Dermis blood vessel endothelial cell (primary cell): ENCODE measurements at regions not wholly inside any gene's neighbourhood (a gene's known extent, or its start where the extent isn't known, plus 50 kb on each side); places are given as distances from the start of the nearest gene placed in this dataset.
A peak's percentile ranks its signal among the peaks of the same experiment; 100 is the strongest.

ENCODE experiments used
- DNase-seq: peaks from one replicate; pipeline ENCODE4 v3.0.0; 2010

DNA sequence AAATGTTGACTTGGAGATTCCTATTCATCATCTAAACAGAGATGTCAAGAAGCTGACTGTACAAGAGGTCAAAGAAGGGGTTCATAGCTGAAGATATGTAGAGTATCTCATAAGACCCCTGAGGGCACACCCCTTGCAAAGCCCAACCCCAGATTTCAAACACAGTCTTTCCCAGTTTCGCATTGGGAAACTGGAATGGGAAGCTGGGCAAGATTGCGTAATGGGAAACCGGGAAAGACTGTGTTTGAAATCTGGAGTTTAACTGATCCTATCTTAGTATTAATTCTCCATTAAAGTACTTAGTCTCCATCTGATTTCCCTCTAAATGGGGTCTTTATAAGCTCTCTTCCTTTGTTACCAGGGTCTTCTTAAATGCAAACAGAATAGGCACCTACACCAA, 99.5 kb downstream of the FAM76B start:
- DNase-seq = no peak

- peak; percentile 58 for DNase-seq
Observed at GRCh38 chr11:95688501-95689222, 100.9 kb downstream of the FAM76B start.

DNA sequence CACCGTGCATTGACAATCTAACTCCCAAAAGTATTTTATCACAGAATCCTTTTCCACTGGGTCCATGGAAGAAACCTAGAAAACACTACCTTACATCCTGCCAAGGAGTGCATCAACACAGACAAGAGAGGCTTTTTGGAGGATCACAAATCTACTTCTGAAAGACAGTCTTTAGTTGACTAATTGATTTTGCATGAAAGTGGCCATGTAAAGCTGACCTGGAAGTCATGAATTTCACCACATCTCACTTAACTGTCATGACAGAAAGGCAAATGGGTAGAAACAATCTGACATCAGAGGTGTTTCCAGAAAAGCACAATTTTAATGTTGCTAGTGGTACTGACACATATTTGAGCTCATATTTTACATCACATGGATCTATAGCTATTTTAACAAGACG, 101.6 kb downstream of the FAM76B start:
- DNase-seq = no peak

DNA sequence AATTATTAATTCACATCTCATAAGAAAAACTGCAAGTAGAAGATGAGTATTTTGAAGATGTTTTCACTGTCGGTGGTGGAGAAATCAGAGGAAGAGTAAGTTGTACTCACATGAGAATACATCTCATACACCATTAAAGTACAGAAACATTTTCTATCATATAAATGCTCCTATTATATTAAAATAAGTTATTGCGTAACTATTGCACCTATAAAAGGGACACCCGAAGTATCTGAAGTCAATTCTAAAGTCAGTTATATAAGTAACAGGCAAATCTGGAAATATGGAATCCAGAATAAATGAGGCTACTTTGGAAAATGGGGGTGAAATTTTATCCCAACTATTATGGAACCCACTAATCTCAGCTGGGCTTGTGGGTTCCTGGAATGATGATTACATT, 103.3 kb downstream of the FAM76B start:
- DNase-seq = no peak

GRCh38 chr11:95684701-95685100, 104.9 kb downstream of the FAM76B start:
- DNase-seq = no peak

- no peak for DNase-seq
Observed at GRCh38 chr11:95684170-95684569, 105.4 kb downstream of the FAM76B start.

GRCh38 chr11:95682552-95682951, 107.0 kb downstream of the FAM76B start:
- DNase-seq = peak; percentile 92

GRCh38 chr11:95680169-95680929, 109.2 kb downstream of the FAM76B start:
- peak; percentile 23 for DNase-seq

GRCh38 chr11:95678988-95679387, 110.6 kb downstream of the FAM76B start:
- no peak for DNase-seq

DNA sequence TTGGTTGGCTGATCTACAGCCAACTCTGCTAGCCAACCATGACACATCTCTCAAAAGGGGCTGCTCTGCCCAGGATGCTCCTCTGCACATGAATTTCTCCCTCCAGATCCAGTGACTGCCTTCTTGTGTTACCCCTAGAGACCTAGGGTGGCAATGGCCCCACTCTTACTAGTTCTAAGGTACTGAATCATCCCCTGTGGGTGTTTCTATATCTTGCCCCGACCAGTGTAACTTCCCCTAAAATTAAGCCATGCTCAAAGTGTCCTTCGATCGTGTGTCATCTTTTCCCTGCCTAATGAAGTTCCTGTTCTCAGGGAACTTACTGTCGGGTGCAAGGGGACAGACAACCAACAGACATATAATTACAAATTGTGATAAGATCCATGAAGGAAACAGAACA, 113.3 kb downstream of the FAM76B start:
- no peak for DNase-seq

GRCh38 chr11:95675585-95675984, 114.0 kb downstream of the FAM76B start:
- DNase-seq = peak; percentile 20

- no peak for DNase-seq
Observed at GRCh38 chr11:95674657-95675358, 114.8 kb downstream of the FAM76B start.

DNA sequence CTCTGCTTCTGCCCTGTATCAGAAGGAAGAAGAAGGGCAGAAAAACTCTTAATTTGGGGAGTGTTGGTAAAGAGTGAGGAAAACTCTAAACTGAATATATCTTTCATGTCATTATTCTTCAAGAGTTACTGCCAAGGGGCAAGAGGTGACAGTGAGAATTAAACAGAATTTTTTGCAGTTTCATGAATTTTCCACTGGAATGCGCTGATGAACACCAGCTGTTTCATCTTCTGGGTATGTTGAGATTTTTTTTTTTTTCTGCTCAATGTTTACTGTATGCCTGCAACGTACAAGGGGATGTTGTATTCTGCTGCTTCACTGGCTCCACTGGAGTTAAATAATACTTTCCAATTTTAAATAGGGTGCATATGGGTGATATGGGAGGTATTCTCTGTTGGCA, 117.8 kb downstream of the FAM76B start:
- no peak for DNase-seq

GRCh38 chr11:95668131-95668530, 121.5 kb downstream of the FAM76B start:
- DNase-seq = no peak

- DNase-seq = no peak
Observed at GRCh38 chr11:95661162-95661561, 128.4 kb downstream of the FAM76B start.

DNA sequence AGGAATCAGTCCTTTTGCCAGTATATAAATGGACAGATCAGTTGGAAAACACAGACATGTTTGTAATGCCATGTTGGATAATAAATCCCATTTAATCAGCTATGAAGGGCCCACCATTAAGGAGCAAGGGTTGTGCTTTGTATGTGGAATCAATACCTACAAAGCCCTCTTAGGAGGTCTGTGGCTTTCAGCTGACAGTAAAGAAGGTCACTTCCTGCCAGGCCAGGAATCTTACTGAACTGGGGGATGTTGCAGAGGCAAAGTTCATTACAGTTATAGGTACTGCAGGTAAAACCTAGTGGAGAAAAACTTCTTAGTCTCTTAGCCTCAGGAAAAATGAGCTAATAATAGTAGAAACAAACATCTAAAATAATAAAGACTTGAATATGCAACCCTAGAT, 129.5 kb downstream of the FAM76B start:
- DNase-seq = no peak

GRCh38 chr11:95659088-95659487, 130.5 kb downstream of the FAM76B start:
- DNase-seq = no peak

GRCh38 chr11:95655536-95655935, 134.0 kb downstream of the FAM76B start:
- DNase-seq = peak; percentile 5

GRCh38 chr11:95653680-95654079, 135.9 kb downstream of the FAM76B start:
- no peak for DNase-seq

DNA sequence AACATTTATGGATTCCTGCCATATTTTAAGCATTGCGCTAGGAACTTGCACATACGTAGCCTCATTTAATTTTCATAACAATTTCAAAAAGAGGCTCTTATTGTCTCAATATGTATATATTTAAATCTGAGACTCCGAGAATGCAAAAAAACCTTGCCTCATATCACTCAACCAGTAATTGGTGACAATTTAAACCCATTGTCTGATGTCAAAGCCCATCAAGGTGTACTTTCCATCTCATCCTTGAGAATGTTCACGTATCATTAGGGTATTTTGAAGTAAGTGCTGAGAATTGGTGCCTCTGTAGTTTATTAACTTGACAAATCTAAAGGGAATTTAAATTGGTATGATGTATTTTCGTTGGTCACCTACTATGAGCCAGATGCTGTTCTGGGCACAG, 136.5 kb downstream of the FAM76B start:
- no peak for DNase-seq

DNA sequence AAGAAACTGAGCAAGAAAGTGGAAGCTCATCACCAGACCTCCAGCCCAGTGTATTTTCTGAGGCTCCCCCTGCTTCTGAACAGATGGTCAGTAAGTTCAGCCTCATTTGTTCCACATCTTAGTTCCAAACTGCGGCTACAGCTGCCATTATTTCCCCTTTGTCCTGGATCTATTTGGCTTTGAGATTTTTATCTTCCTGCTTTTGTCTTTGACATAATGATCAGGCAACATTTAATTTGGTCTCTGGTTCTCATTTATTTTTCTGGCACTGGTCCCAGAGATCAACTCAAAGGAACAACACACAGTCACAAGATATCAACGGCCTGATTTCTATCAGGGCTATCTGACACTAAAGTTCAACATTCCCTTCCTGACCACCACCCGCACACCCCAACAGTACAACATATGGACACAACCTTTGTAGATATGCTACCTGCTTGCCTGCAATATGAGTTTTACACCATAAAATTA, 137.5 kb downstream of the FAM76B start:
- DNase-seq = peak; percentile 84

- no peak for DNase-seq
Observed at GRCh38 chr11:95650276-95650675, 139.3 kb downstream of the FAM76B start.

GRCh38 chr11:95647871-95648270, 141.7 kb downstream of the FAM76B start:
- DNase-seq = no peak

DNA sequence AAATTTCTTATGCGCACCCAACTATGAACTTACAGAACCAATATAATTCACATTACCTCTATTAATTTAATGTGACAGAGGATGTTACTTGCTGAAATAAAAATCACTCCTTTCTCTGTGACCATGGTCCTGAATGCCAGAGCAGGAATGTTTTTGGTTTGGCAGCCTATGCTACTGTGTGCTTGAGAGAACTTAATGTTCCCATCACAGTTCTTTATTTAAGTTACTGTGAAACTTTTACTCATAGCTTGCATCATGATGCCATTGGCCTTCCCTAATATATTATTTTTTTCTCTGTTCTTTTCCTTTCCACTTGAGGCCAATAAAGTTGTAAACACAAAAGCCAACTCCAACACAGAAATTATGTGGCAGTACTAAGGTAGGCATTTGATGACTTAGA, 142.2 kb downstream of the FAM76B start:
- no peak for DNase-seq
